GM19455 (cell line): ENCODE measurements at regions not wholly inside any gene's neighbourhood (a gene's known extent, or its start where the extent isn't known, plus 50 kb on each side); places are given as distances from the start of the nearest gene placed in this dataset.

Experiments used
- ATAC-seq: cut with Tn5 transposase; IDR thresholded peaks from one replicate; pipeline ENCODE4 v1.9.1; 2021; ENCODE audit not compliant: unreplicated experiment

- no peak for ATAC-seq
These were observed 407.6 kb upstream of the PFKP start for GRCh38 chr10:2659660-2660209.

- no peak for ATAC-seq
These were observed 408.6 kb upstream of the PFKP start for GRCh38 chr10:2658780-2659179.

GRCh38 chr10:2650328-2650727, 417.0 kb upstream of the PFKP start:
- ATAC-seq = no peak

GRCh38 chr10:2641028-2641427, 426.3 kb upstream of the PFKP start:
- no peak for ATAC-seq

GRCh38 chr10:2633630-2634029, 433.7 kb upstream of the PFKP start:
- no peak for ATAC-seq

DNA sequence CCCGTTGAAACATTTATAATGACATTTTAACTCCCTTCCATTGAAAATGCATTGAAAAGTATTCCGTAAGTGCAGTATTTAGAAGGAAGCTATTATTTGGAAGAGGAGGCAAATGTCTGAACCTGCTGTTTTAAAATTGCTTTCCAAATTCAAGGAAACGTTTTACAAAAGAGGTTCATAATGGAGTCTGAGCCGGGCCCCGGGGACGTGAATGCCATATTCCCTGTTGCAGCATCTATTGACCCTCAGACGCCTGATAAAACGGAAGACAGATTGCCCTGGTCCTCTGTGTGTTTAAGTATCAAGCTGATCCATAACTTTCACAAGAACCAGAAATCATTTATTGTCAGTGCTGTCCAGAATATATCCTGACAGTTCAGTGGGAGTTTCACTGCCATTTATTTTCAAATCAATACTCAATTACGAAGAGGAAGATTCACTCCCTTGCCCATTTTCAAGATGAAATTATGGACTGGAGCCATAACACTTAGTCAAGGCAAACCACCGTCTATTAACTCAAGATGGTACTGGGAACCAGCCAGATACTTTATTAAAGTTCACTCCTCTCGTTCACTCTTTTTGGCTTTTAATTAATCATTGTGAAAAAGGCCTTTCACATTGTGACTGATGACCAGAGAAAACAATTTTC, 435.7 kb upstream of the PFKP start:
- no peak for ATAC-seq

DNA sequence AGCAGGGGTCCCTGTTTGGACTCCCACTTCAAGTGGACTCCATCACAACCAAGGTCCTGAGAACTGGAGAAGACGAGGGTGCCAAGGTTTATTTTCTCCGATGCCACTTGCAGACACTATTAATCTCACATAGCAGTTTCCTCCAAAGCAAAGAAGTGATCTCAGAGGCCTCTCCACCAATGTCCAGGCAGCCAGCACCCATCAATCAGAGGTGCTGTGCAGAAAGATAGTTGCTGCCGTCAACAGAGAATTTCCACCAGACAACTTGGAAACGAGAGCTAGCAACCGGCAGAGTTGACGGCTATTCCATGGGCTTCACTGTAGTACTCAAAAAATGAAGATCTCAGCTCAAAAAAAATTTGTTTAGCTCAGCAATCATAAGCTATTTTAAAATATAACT, 438.6 kb upstream of the PFKP start:
- ATAC-seq = no peak

- no peak for ATAC-seq
These were observed 439.4 kb upstream of the PFKP start for GRCh38 chr10:2627969-2628368.

- no peak for ATAC-seq
These were observed 442.3 kb upstream of the PFKP start for GRCh38 chr10:2625094-2625493.

- no peak for ATAC-seq
These were observed 443.6 kb upstream of the PFKP start for GRCh38 chr10:2623675-2624274.

- ATAC-seq = no peak
These were observed 446.4 kb upstream of the PFKP start for GRCh38 chr10:2620827-2621521.

DNA sequence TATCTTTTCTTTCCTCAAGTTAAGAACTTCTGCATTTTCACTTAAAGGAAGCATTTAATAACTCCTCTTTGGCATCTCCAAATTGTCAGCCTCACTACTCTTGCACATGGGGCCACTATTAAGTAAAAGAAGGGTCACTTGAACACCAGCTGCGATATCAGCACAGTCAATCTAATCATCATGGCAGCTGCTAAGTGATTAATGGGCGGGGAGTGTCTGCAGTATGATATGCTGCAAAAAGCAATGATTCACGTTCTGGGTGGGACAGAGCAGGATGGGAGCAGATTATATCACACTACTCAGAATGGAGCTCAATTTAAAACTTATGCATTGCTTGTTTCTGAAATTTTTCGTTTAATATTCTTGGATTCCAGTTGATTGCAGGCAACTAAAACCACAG, 447.4 kb upstream of the PFKP start:
- ATAC-seq = no peak

DNA sequence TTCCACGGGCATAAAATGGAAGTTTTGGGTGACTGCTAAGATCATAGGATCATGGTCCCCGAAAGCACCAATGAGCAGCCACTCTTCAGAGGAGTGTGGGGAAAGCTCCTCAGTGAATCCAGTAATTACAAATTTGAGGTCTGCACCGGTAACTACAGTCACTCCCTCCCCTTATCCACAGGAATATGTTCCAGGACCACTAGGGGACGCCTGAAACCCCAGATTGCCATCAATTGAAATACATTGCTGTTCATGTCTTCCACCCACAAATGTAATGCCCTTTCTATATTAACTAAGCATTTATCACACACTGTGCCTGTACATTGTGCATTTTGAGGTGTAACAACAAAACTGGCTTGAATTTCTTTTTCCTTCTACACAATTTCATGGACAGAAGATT, 447.9 kb upstream of the PFKP start:
- no peak for ATAC-seq

DNA sequence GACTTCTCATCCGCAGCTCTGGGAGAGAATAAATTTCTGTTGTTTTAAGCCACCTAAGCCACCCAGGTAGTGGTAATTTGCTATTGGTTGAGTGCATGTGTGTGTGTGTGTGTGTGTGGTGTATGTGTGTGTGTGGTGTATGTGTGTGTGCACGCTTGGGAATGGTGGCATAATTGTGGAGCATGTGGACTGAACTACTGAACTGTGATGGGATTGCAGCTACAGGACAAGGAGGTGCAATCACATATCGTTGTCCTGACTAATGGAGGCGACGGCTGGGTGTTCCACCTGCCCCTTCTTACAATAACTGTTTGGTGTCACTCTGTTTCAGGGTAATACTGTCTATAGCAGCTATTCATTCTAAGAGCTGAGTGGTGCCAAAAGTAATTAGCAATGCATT, 448.7 kb upstream of the PFKP start:
- ATAC-seq = no peak

- no peak for ATAC-seq
These were observed 451.1 kb upstream of the PFKP start for GRCh38 chr10:2616215-2616614.

- ATAC-seq = no peak
These were observed 455.7 kb upstream of the PFKP start for GRCh38 chr10:2611603-2612002.

DNA sequence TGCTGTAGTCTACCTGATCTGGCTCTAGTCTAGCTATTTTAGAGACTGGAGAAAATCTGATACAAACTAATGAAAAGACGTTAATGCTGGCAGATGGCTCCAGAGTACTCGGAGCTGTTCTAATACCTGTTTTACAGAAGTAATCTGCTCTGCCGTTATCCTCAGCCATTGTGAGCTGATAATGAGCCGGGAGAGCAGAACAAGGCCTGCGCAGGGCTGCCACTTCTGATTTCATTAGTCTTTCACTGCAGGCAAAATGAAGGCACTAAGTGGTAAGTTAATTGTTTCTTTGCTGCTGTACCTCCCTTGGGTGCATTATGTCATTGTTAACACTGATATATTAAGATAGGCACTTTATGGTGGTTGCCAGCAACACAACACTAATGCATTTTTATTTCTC, 456.4 kb upstream of the PFKP start:
- no peak for ATAC-seq

GRCh38 chr10:2604891-2605290, 462.5 kb upstream of the PFKP start:
- no peak for ATAC-seq

- no peak for ATAC-seq
These were observed 467.8 kb upstream of the PFKP start for GRCh38 chr10:2599571-2599970.

DNA sequence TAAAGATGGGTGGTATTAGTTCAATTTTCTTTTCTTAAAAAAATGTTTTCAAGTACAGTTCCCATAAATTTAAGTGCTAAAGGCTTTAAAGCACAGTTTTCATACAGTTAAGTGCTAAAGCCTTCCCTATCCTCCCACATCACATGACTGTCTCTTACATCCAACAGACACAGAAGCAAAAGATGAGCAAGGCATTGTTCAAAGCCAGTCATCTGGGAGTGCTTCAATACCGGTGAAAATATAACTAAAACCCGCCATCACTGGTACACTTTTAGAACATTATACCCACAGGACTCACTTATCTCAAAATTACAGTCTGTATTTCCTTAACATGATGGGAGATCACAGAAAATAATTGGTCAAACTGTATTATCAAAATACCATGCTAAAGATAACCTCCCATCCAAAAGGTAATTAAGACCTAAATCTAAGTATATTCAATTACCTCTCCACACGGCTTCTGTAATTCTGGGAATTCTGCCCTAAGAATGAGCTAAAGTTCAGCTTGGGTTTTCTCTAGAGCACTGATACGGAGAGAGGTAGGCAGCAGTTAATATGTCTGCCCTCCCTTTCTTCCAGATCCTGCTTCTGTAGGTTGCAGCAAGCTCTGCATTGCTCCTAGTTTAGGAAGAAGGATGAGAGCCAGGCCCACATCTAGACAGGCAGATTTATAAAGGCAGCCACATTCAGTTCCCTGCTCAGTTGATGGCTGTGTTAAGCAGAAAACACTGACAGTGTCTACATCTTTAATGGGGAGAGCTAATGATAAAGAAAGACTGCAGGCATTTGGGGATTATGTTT, 474.8 kb upstream of the PFKP start:
- no peak for ATAC-seq

GRCh38 chr10:2589196-2589595, 478.2 kb upstream of the PFKP start:
- ATAC-seq = no peak
